GM12878 (cell line): ENCODE measurements at regions not wholly inside any gene's neighbourhood (a gene's known extent, or its start where the extent isn't known, plus 50 kb on each side); places are given as distances from the start of the nearest gene placed in this dataset.

ENCODE experiments used
- ATAC-seq: fragments of 200-7000 bp; cut with Tn5 transposase; 3 replicates; pipeline ENCODE4 v1.9.1; 2020; ENCODE audit warnings: mild to moderate bottlenecking, moderate library complexity
- BruUV-seq: library from RNA; stranded (reverse); fragments of 400-500 nt; replicated peaks from 2 replicates; lab custom pipeline; 2021; lab: Mats Ljungman, UMichigan
- CTCF ChIA-PET: fragments of 300-600 bp; sonication (Branson Sonifier 250); formaldehyde crosslinking; extraction: SDS; loops from one replicate; lab custom pipeline; 2021; ENCODE audit warnings: inconsistent platforms; lab: Yijun Ruan, JAX
- POLR2A ChIA-PET: fragments of 350-600 bp; formaldehyde crosslinking; extraction: SDS; loops from one replicate; lab custom pipeline; 2021; ENCODE audit warnings: inconsistent platforms; lab: Charles Lee
- RAD21 ChIA-PET: fragments of 300-600 bp; sonication (Branson Sonifier 250); formaldehyde crosslinking; loops from one replicate; lab custom pipeline; 2023; ENCODE audit warnings: antibody characterized with exemption; ENCODE audit not compliant: unreplicated experiment; lab: Charles Lee
- SMC1A ChIA-PET: fragments of 300-600 bp; sonication (Branson Sonifier 250); formaldehyde crosslinking; loops from one replicate; lab custom pipeline; 2023; ENCODE audit not compliant: unreplicated experiment, uncharacterized antibody; lab: Charles Lee
- DNase-seq: peaks from one replicate; pipeline ENCODE4 v3.0.0-alpha.2; 2011; ENCODE audit warnings: low read depth, low spot score
- FAIRE-seq: peaks from 3 replicates; lab custom pipeline; 2011; peaks lifted over from hg19 to GRCh38; lab: Jason Lieb, UNC
- H2AFZ ChIP-seq: 2 replicates; pipeline ENCODE4 v1.6.0; 2011; ENCODE audit warnings: low read depth, low read length, control low read depth; ENCODE audit not compliant: control insufficient read depth
- H3K27ac ChIP-seq: 2 replicates; pipeline ENCODE4 v1.5.1; 2011; ENCODE audit warnings: control low read depth; ENCODE audit not compliant: control insufficient read depth, insufficient read depth
- H3K27me3 ChIP-seq, 2 experiments: replicated peaks in 1 of 2; 2 replicates each; pipeline versions ENCODE4 v1.6.0 to v1.6.1; 2011; ENCODE audit warnings: low read length in 1 of 2; ENCODE audit not compliant: control insufficient read depth in 2 of 2, insufficient read depth in 2 of 2
- H3K36me3 ChIP-seq, 2 experiments: 2 replicates each; pipeline ENCODE4 v1.5.1; 2011; ENCODE audit warnings: low read length in 1 of 2; ENCODE audit not compliant: control insufficient read depth in 2 of 2, insufficient read depth in 2 of 2
- H3K4me1 ChIP-seq: 2 replicates; pipeline ENCODE4 v1.6.1; 2011; ENCODE audit warnings: mild to moderate bottlenecking, low read length, moderate library complexity, mixed read lengths; ENCODE audit not compliant: control insufficient read depth, insufficient read depth
- H3K4me2 ChIP-seq: 2 replicates; pipeline ENCODE4 v1.6.0; 2011; ENCODE audit warnings: control low read depth; ENCODE audit not compliant: control insufficient read depth, insufficient read depth
- H3K4me3 ChIP-seq: fragments of 200-600 bp; sonication (generic); 2 replicates; pipeline ENCODE4 v1.5.1; 2016
- H3K79me2 ChIP-seq: 2 replicates; pipeline ENCODE4 v1.6.0; 2011; ENCODE audit warnings: low read length; ENCODE audit not compliant: control insufficient read depth, insufficient read depth
- H3K9ac ChIP-seq: 2 replicates; pipeline ENCODE4 v1.8.0; 2011; ENCODE audit warnings: low read length, control low read depth, mixed read lengths; ENCODE audit not compliant: control insufficient read depth, insufficient read depth
- H3K9me3 ChIP-seq: replicated peaks from 3 replicates; pipeline ENCODE4 v1.5.1; 2011; ENCODE audit warnings: mild to moderate bottlenecking, low read length; ENCODE audit not compliant: control insufficient read depth, insufficient read depth
- H4K20me1 ChIP-seq: 2 replicates; pipeline ENCODE4 v1.6.0; 2011; ENCODE audit not compliant: control insufficient read depth, insufficient read depth
- ASH2L ChIP-seq: fragments of 300-600, 200-600 bp; sonication (generic); IDR thresholded peaks from 2 replicates; pipeline ENCODE4 v1.6.1; 2017; ENCODE audit warnings: low read depth, mild to moderate bottlenecking, borderline replicate concordance
- ATF7 ChIP-seq: fragments of 450-650 bp; IDR thresholded peaks from 2 replicates; pipeline ENCODE4 v1.6.1; 2016; ENCODE audit warnings: low read depth, mild to moderate bottlenecking
- BHLHE40 ChIP-seq, 2 experiments: fragments of 450-650 bp in 1 of 2; IDR thresholded peaks; 2 replicates each; pipeline ENCODE4 v1.6.1; 2011 to 2017; ENCODE audit warnings: low read depth in 2 of 2, borderline replicate concordance in 1 of 2, improper control_type of control experiment in 1 of 2, low read length in 1 of 2, mild to moderate bottlenecking in 1 of 2
- CBX5 ChIP-seq: sonication (generic); IDR thresholded peaks from 2 replicates; pipeline ENCODE4 v1.6.1; 2016; ENCODE audit warnings: low read depth, moderate library complexity, mild to moderate bottlenecking, inconsistent platforms
- CREB1 ChIP-seq: IDR thresholded peaks from 2 replicates; pipeline ENCODE4 v1.6.1; 2012; ENCODE audit warnings: low read depth, mild to moderate bottlenecking, inconsistent platforms
- GABPA ChIP-seq: IDR thresholded peaks from 2 replicates; pipeline ENCODE4 v1.6.1; 2014; ENCODE audit warnings: antibody characterized with exemption, low read depth, mild to moderate bottlenecking, inconsistent platforms
- MLLT1 ChIP-seq: fragments of 450-650 bp; IDR thresholded peaks from 2 replicates; pipeline ENCODE4 v1.6.1; 2016; ENCODE audit warnings: mild to moderate bottlenecking
- MTA3 ChIP-seq: IDR thresholded peaks from 2 replicates; pipeline ENCODE4 v1.6.1; 2012; ENCODE audit warnings: low read length, inconsistent platforms, borderline replicate concordance
- POLR2AphosphoS2 ChIP-seq: IDR thresholded peaks from 2 replicates; pipeline ENCODE4 v1.6.1; 2011; ENCODE audit warnings: low read depth, mild to moderate bottlenecking, low read length, improper control_type of control experiment, moderate library complexity
- POU2F2 ChIP-seq: IDR thresholded peaks from 3 replicates; pipeline ENCODE4 v1.6.1; 2011; ENCODE audit warnings: low read depth, mild to moderate bottlenecking, low read length, borderline replicate concordance
- RAD21 ChIP-seq: IDR thresholded peaks from 2 replicates; pipeline ENCODE4 v1.6.1; 2011; ENCODE audit warnings: mild to moderate bottlenecking, low read depth, low read length, moderate library complexity; ENCODE audit not compliant: insufficient read depth
- RCOR1 ChIP-seq: conservative IDR thresholded peaks from 2 replicates; pipeline ENCODE4 v1.6.1; 2012; ENCODE audit warnings: low read depth, low read length, improper control_type of control experiment
- SPI1 ChIP-seq: IDR thresholded peaks from 2 replicates; pipeline ENCODE4 v1.6.1; 2011; ENCODE audit warnings: low read depth, mild to moderate bottlenecking, low read length, moderate library complexity, borderline replicate concordance; ENCODE audit not compliant: insufficient read depth
- SUPT20H ChIP-seq: IDR thresholded peaks from 2 replicates; pipeline ENCODE4 v1.6.1; 2011; ENCODE audit warnings: low read depth, mild to moderate bottlenecking, low read length, moderate library complexity, borderline replicate concordance; ENCODE audit not compliant: control insufficient read depth
- TBL1XR1 ChIP-seq: IDR thresholded peaks from 2 replicates; pipeline ENCODE4 v1.6.1; 2012; ENCODE audit warnings: low read depth, low read length, improper control_type of control experiment
- TCF12 ChIP-seq: IDR thresholded peaks from 2 replicates; pipeline ENCODE4 v1.6.1; 2011; ENCODE audit warnings: low read depth, mild to moderate bottlenecking, low read length
- ZNF24 ChIP-seq: fragments of 450-650 bp; IDR thresholded peaks from 2 replicates; pipeline ENCODE4 v1.6.1; 2017; ENCODE audit warnings: antibody characterized with exemption, mild to moderate bottlenecking
- ZNF687 ChIP-seq: fragments of 450-650 bp; IDR thresholded peaks from 2 replicates; pipeline ENCODE4 v1.6.1; 2017; ENCODE audit warnings: mild to moderate bottlenecking, moderate library complexity
- WGBS: methylation state at CpG from one replicate; pipeline ENCODE4 v1.1.6; 2016; ENCODE audit warnings: low lambda C conversion rate; ENCODE audit not compliant: insufficient replicate concordance, insufficient coverage; ENCODE audit errors: missing lambda C conversion rate; 5-methylcytosine and 5-hydroxymethylcytosine counted together
- in situ Hi-C: fragments of 300-500 bp; cut with MboI; formaldehyde crosslinking; loops from 9 replicates; pipeline ENCODE4 v1.14.3; 2018; ENCODE audit warnings: mixed read lengths
- intact Hi-C: fragments of 100-400 bp; cut with micrococcal nuclease; formaldehyde crosslinking; loops from one replicate; pipeline ENCODE4 v1.14.2; 2022; ENCODE audit not compliant: unreplicated experiment

- ChIA-PET SMC1A (no interaction called here), POLR2A (no interaction called here), CTCF (no interaction called here), RAD21 (no interaction called here)
- no peaks in the 10 kb centered on the region for H3K4me1 ChIP-seq
- 40% methylated on average over 3 of the region's 3 CpGs for WGBS
- H3K79me2 ChIP-seq, result no peaks in the 10 kb centered on the region
- in situ Hi-C loops (no loop called here), intact Hi-C loops (no loop called here)
- TF ChIP-seq ATF7, result no peak
- no peak for TF ChIP-seq SUPT20H
- TF ChIP-seq MLLT1, result no peak
- TF ChIP-seq POU2F2, result no peak
- no peak for TF ChIP-seq CBX5
- TF ChIP-seq RCOR1, result no peak
- TF ChIP-seq GABPA, result no peak
- no peak for TF ChIP-seq RAD21
- TF ChIP-seq ZNF687, result no peak
- TF ChIP-seq SPI1, result no peak
- TF ChIP-seq ZNF24, result no peak
- no peak for TF ChIP-seq TBL1XR1
- TF ChIP-seq TCF12, result no peak
- no peak for TF ChIP-seq ASH2L
- no peak for TF ChIP-seq POLR2AphosphoS2
- no peak for TF ChIP-seq CREB1
- no peak for TF ChIP-seq MTA3
- TF ChIP-seq BHLHE40 (IDR thresholded peaks at IDR 0.05; ENCODE audit: borderline replicate concordance in 1 of 2, low read depth in 2 of 2, low read length in 1 of 2), result no peak
- no peaks in the 10 kb centered on the region for H3K27me3 ChIP-seq
- H3K4me3 ChIP-seq, result no peak overlapping the region
- no peaks in the 10 kb centered on the region for H4K20me1 ChIP-seq
- DNase-seq, result no peak
- no peak for ATAC-seq
- H3K36me3 ChIP-seq, result no peaks in the 10 kb centered on the region
- no peak overlapping the region for H3K4me2 ChIP-seq
- H3K27ac ChIP-seq, result no peak overlapping the region
- no peak for FAIRE-seq
- no TSS peak for BruUV-seq
- H2AFZ ChIP-seq, result no peak overlapping the region
- no peaks in the 10 kb centered on the region for H3K9me3 ChIP-seq
- H3K9ac ChIP-seq, result no peak overlapping the region
Observed at GRCh38 chr1:185448591-185449186, 131.6 kb upstream of the IVNS1ABP start.
